PC-3 (cell line): ENCODE measurements at regions not wholly inside any gene's neighbourhood (a gene's known extent, or its start where the extent isn't known, plus 50 kb on each side); places are given as distances from the start of the nearest gene placed in this dataset.

Experiments used
- ATAC-seq: fragments of 200-7000 bp; cut with Tn5 transposase; 2 replicates; pipeline ENCODE4 v1.9.1; 2020; ENCODE audit warnings: mild to moderate bottlenecking, moderate library complexity
- BruUV-seq: library from RNA; stranded (reverse); fragments of 400-500 nt; replicated peaks from 2 replicates; lab custom pipeline; 2021; lab: Mats Ljungman, UMichigan
- CTCF ChIA-PET: fragments of 300-600 bp; sonication (Branson Sonifier 250); formaldehyde crosslinking; loops from one replicate; lab custom pipeline; 2022; ENCODE audit warnings: antibody characterized with exemption; lab: Charles Lee
- POLR2A ChIA-PET: fragments of 300-600 bp; sonication (Branson Sonifier 250); formaldehyde crosslinking; loops from one replicate; lab custom pipeline; 2022; ENCODE audit warnings: antibody characterized with exemption; ENCODE audit not compliant: unreplicated experiment; lab: Charles Lee
- DNase-seq: peaks from one replicate; pipeline ENCODE4 v3.0.0-alpha.2; 2015
- H2AFZ ChIP-seq: fragments of 300-600 bp; sonication (generic); 2 replicates; pipeline ENCODE4 v1.6.0; 2016; ENCODE audit warnings: antibody characterized with exemption, low read length
- H3F3A ChIP-seq: fragments of 300-600 bp; sonication (generic); one replicate; pipeline ENCODE4 v1.6.0; 2017; ENCODE audit warnings: antibody characterized with exemption, low read length, control low read depth, mild to moderate bottlenecking; ENCODE audit not compliant: unreplicated experiment
- H3K27ac ChIP-seq: fragments of 300-600 bp; sonication (generic); 2 replicates; pipeline ENCODE4 v1.5.1; 2016; ENCODE audit warnings: mild to moderate bottlenecking, low read length
- H3K27me3 ChIP-seq: fragments of 300-600 bp; sonication (generic); 2 replicates; pipeline ENCODE4 v1.6.1; 2016; ENCODE audit warnings: low read length, mixed read lengths
- H3K36me3 ChIP-seq: fragments of 300-600 bp; sonication (generic); 2 replicates; pipeline ENCODE4 v1.6.1; 2016; ENCODE audit warnings: low read depth, mixed run types, low read length, mixed read lengths
- H3K4me1 ChIP-seq: fragments of 300-600 bp; sonication (generic); 2 replicates; pipeline ENCODE4 v1.5.1; 2016; ENCODE audit warnings: low read length; ENCODE audit not compliant: insufficient read depth
- H3K4me2 ChIP-seq: fragments of 300-600 bp; sonication (generic); 2 replicates; pipeline ENCODE4 v1.6.0; 2016; ENCODE audit warnings: low read length
- H3K4me3 ChIP-seq: fragments of 300-600 bp; sonication (generic); 2 replicates; pipeline ENCODE4 v1.5.1; 2016; ENCODE audit warnings: mild to moderate bottlenecking, low read length, mixed read lengths
- H3K79me2 ChIP-seq: fragments of 300-600 bp; sonication (generic); 2 replicates; pipeline ENCODE4 v1.6.1; 2017; ENCODE audit warnings: low read length, mixed read lengths
- H3K9ac ChIP-seq: fragments of 300-600 bp; sonication (generic); 2 replicates; pipeline ENCODE4 v1.6.0; 2016; ENCODE audit warnings: mild to moderate bottlenecking, low read length
- H3K9me2 ChIP-seq: fragments of 300-600 bp; sonication (generic); replicated peaks from 2 replicates; pipeline ENCODE4 v1.6.1; 2016; ENCODE audit warnings: mixed run types, low read length, mixed read lengths
- H3K9me3 ChIP-seq: fragments of 300-600 bp; sonication (generic); 2 replicates; pipeline ENCODE4 v1.6.1; 2016; ENCODE audit warnings: low read length, mixed read lengths
- H4K20me1 ChIP-seq: fragments of 300-600 bp; sonication (generic); 2 replicates; pipeline ENCODE4 v1.6.1; 2016; ENCODE audit warnings: low read length, mixed read lengths
- CTCF ChIP-seq: fragments of 300-600 bp; sonication (generic); conservative IDR thresholded peaks from 2 replicates; pipeline ENCODE4 v1.5.1; 2017; ENCODE audit warnings: antibody characterized with exemption, low read depth, mild to moderate bottlenecking, low read length
- EZH2 ChIP-seq: fragments of 300-600 bp; sonication (generic); IDR thresholded peaks from one replicate; pipeline ENCODE4 v1.6.1; 2017; ENCODE audit warnings: antibody characterized with exemption, mild to moderate bottlenecking, low read length; ENCODE audit not compliant: unreplicated experiment
- EZH2phosphoT487 ChIP-seq: fragments of 300-600 bp; sonication (generic); IDR thresholded peaks from 2 replicates; pipeline ENCODE4 v1.6.1; 2018; ENCODE audit warnings: mild to moderate bottlenecking, antibody characterized with exemption, low read length, borderline replicate concordance
- intact Hi-C: fragments of 100-400 bp; cut with micrococcal nuclease; formaldehyde crosslinking; loops from 2 replicates; pipeline ENCODE4 v1.9.0; 2023

DNA sequence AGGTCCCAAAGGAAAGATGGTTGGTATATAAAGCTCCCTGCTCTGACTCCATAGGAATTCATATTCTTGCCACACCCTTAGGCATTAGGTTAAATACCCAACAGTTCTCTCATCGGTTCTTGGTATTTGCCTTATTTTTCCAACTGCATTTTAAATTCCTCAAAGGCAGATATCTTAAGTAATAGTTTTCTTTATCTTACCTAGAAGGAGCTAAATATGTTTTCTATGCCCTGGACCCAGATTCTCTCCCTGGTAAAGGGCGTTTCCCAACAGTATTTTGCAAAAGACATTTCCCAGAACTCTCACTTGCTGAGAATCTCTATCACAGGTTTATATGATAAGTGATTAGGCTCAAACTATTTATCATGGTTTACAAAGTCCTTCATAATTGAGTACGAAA lies 158.6 kb upstream of the BDNF start:
- no peaks in the 10 kb centered on the region for H3F3A ChIP-seq
- H3K79me2 ChIP-seq = no peaks in the 10 kb centered on the region
- H3K9me2 ChIP-seq = no peaks in the 10 kb centered on the region
- no peak overlapping the region for H3K4me2 ChIP-seq
- no peak overlapping the region for H3K9ac ChIP-seq
- H3K4me1 ChIP-seq = peaks cover 23% of the 10 kb centered on the region
- BruUV-seq = no TSS peak
- H2AFZ ChIP-seq = no peak overlapping the region
- POLR2A ChIA-PET = no interaction called here
- intact Hi-C loops = no loop called here
- no peak overlapping the region for H3K4me3 ChIP-seq
- no peaks in the 10 kb centered on the region for H3K9me3 ChIP-seq
- H4K20me1 ChIP-seq = no peaks in the 10 kb centered on the region
- H3K27me3 ChIP-seq = no peaks in the 10 kb centered on the region
- ATAC-seq = no peak
- no peaks in the 10 kb centered on the region for H3K36me3 ChIP-seq
- CTCF ChIA-PET = no interaction called here
- TF ChIP-seq CTCF (no peak), EZH2phosphoT487 (no peak), EZH2 (no peak)
- no peak overlapping the region for H3K27ac ChIP-seq
- no peak for DNase-seq

- CTCF ChIA-PET = interaction anchor here (0.6 kb wide), 1 partner anchor 96 kb away, joined by 3 read pairs; no protein-coding TSS in a partner anchor
- Histone ChIP-seq H3K27me3 (no peaks in the 10 kb centered on the region), H4K20me1 (no peaks in the 10 kb centered on the region), H3K9me3 (no peaks in the 10 kb centered on the region), H3K27ac (no peak overlapping the region), H3K36me3 (no peaks in the 10 kb centered on the region), H3K9ac (no peak overlapping the region), H2AFZ (no peak overlapping the region), H3F3A (no peaks in the 10 kb centered on the region), H3K4me3 (no peak overlapping the region), H3K79me2 (no peaks in the 10 kb centered on the region), H3K4me1 (peaks cover 20% of the 10 kb centered on the region), H3K9me2 (no peaks in the 10 kb centered on the region), H3K4me2 (no peak overlapping the region)
- no TSS peak for BruUV-seq
- no peak for TF ChIP-seq CTCF
- TF ChIP-seq EZH2phosphoT487 = no peak
- no peak for TF ChIP-seq EZH2
- ATAC-seq = no peak
- DNase-seq = no peak
- POLR2A ChIA-PET = no interaction called here
- intact Hi-C loops = no loop called here
These were observed 157.3 kb upstream of the BDNF start for GRCh38 chr11:27857588-27857987.

DNA sequence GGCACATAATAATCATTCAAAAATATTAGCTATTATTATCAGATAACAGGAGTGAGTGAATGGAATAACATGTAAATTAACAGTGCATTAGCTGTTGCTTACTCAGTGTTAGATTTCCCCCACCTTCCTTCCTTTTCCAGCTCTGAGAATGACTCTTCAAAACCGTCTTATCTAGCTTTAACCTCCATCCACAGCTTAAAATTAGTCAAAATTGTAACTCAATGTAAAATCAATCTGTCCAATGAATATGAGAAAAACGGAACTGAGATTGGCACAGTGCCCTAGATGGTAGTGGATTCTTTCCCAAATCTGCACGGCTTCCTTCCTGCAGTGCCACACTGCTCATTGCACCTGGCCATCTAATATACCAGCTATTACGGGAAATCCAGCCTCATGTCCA lies 156.8 kb upstream of the BDNF start:
- Histone ChIP-seq H3K4me3 (no peak overlapping the region), H3K27ac (no peak overlapping the region), H3K9me3 (no peaks in the 10 kb centered on the region), H3K9me2 (no peaks in the 10 kb centered on the region), H3K4me1 (peaks cover 15% of the 10 kb centered on the region), H3K27me3 (no peaks in the 10 kb centered on the region), H4K20me1 (no peaks in the 10 kb centered on the region), H3K4me2 (no peak overlapping the region), H3F3A (no peaks in the 10 kb centered on the region), H2AFZ (no peak overlapping the region), H3K9ac (no peak overlapping the region), H3K79me2 (no peaks in the 10 kb centered on the region), H3K36me3 (no peaks in the 10 kb centered on the region)
- peak; percentile 15 for DNase-seq
- TF ChIP-seq CTCF (no peak), EZH2 (no peak), EZH2phosphoT487 (no peak)
- intact Hi-C loops = no loop called here
- ChIA-PET CTCF (interaction anchor here (0.8 kb wide), 1 partner anchor 13 kb away, joined by 9 read pairs; no protein-coding TSS in a partner anchor), POLR2A (no interaction called here)
- peak; percentile 65 for ATAC-seq
- BruUV-seq = no TSS peak
